H1 (cell line): ENCODE measurements at regions not wholly inside any gene's neighbourhood (a gene's known extent, or its start where the extent isn't known, plus 50 kb on each side); places are given as distances from the start of the nearest gene placed in this dataset.

Experiments used
- CTCF ChIA-PET: fragments of 300-600 bp; sonication (Branson Sonifier 250); formaldehyde crosslinking; loops from one replicate; lab custom pipeline; 2021; ENCODE audit not compliant: partially characterized antibody; lab: Charles Lee
- POLR2A ChIA-PET: fragments of 300-600 bp; sonication (Branson Sonifier 250); formaldehyde crosslinking; loops from one replicate; lab custom pipeline; 2021; ENCODE audit warnings: inconsistent platforms; ENCODE audit not compliant: partially characterized antibody; lab: Charles Lee
- DNase-seq, 2 experiments: peaks; one replicate each; pipeline versions ENCODE4 v3.0.0 to v3.0.0-alpha.2; 2010 to 2022; ENCODE audit warnings: low spot score in 2 of 2, low read depth in 1 of 2, mixed read lengths in 1 of 2
- FAIRE-seq: peaks from 2 replicates; lab custom pipeline; 2011; peaks lifted over from hg19 to GRCh38; lab: Jason Lieb, UNC
- H2AFZ ChIP-seq: 2 replicates; pipeline ENCODE4 v1.8.1; 2012; ENCODE audit warnings: low read length, inconsistent platforms
- H2AK5ac ChIP-seq: 2 replicates; pipeline ENCODE4 v1.6.1; 2013; ENCODE audit warnings: low read depth, low read length
- H2BK120ac ChIP-seq: replicated peaks from 2 replicates; pipeline ENCODE3; 2013; ENCODE audit warnings: low read depth, low read length, inconsistent platforms
- H2BK12ac ChIP-seq: 2 replicates; pipeline ENCODE4 v1.6.1; 2013; ENCODE audit warnings: low read depth, low read length
- H2BK15ac ChIP-seq: 2 replicates; pipeline ENCODE4 v1.6.1; 2013; ENCODE audit warnings: low read length
- H2BK20ac ChIP-seq: 2 replicates; pipeline ENCODE4 v1.6.1; 2013; ENCODE audit warnings: low read length
- H2BK5ac ChIP-seq: 2 replicates; pipeline ENCODE4 v1.6.1; 2013; ENCODE audit warnings: low read depth, low read length
- H3K14ac ChIP-seq: 2 replicates; pipeline ENCODE4 v1.6.1; 2013; ENCODE audit warnings: inconsistent platforms; ENCODE audit not compliant: insufficient read length
- H3K18ac ChIP-seq: 2 replicates; pipeline ENCODE4 v1.6.1; 2013; ENCODE audit warnings: low read length; ENCODE audit errors: extremely low read depth
- H3K23ac ChIP-seq: 2 replicates; pipeline ENCODE4 v1.6.1; 2013; ENCODE audit warnings: inconsistent platforms; ENCODE audit not compliant: insufficient read length
- H3K23me2 ChIP-seq: 2 replicates; pipeline ENCODE4 v1.6.1; 2013; ENCODE audit warnings: low read depth, low read length
- H3K27ac ChIP-seq: 2 replicates; pipeline ENCODE4 v1.6.1; 2011; ENCODE audit warnings: low read depth, low read length, inconsistent platforms
- H3K27me3 ChIP-seq, 4 experiments: replicated peaks in 1 of 4; 1 replicate in 1 of 4; 2 replicates in 3 of 4; pipeline versions ENCODE4 v1.6.1 to v1.8.1; 2011 to 2013; ENCODE audit warnings: low read length in 3 of 4, mild to moderate bottlenecking in 3 of 4, inconsistent platforms in 2 of 4, mixed read lengths in 2 of 4, moderate library complexity in 1 of 4; ENCODE audit not compliant: control insufficient read depth in 3 of 4, insufficient read depth in 3 of 4; ENCODE audit errors: extremely low read depth in 1 of 4
- H3K36me3 ChIP-seq, 4 experiments: 2 replicates each; pipeline versions ENCODE4 v1.6.1 to v1.8.1; 2011 to 2013; ENCODE audit warnings: mild to moderate bottlenecking in 4 of 4, low read length in 3 of 4, moderate library complexity in 2 of 4, control low read depth in 1 of 4, inconsistent platforms in 1 of 4; ENCODE audit not compliant: insufficient read depth in 4 of 4, control insufficient read depth in 2 of 4
- H3K4ac ChIP-seq: replicated peaks from 2 replicates; pipeline ENCODE3; 2013; ENCODE audit warnings: low read length, low read depth, mixed read lengths, inconsistent platforms; ENCODE audit not compliant: insufficient read length
- H3K4me1 ChIP-seq, 4 experiments: replicated peaks in 1 of 4; 1 replicate in 1 of 4; 2 replicates in 3 of 4; pipeline versions ENCODE4 v1.6.1 to v1.8.1; 2011 to 2013; ENCODE audit warnings: low read length in 3 of 4, inconsistent platforms in 2 of 4, mixed read lengths in 1 of 4; ENCODE audit not compliant: insufficient read depth in 4 of 4, control insufficient read depth in 3 of 4
- H3K4me2 ChIP-seq, 2 experiments: 2 replicates each; pipeline versions ENCODE4 v1.6.1 to v1.8.1; 2011 to 2013; ENCODE audit warnings: low read depth in 2 of 2, low read length in 2 of 2, control low read depth in 1 of 2, inconsistent platforms in 1 of 2, mild to moderate bottlenecking in 1 of 2; ENCODE audit not compliant: insufficient read depth in 1 of 2
- H3K4me3 ChIP-seq, 4 experiments: fragments of 200-600, 300-600 bp in 1 of 4; sonication (generic), shearing (Covaris generic), sonication (Bioruptor Twin) in 1 of 4; 2 replicates each; pipeline versions ENCODE4 v1.5.1 to v1.8.1; 2011 to 2016; ENCODE audit warnings: low read length in 4 of 4, low read depth in 3 of 4, control low read depth in 2 of 4, inconsistent platforms in 2 of 4, mild to moderate bottlenecking in 2 of 4, mixed read lengths in 1 of 4, moderate library complexity in 1 of 4; ENCODE audit not compliant: insufficient read depth in 2 of 4; ENCODE audit errors: extremely low read depth in 1 of 4
- H3K56ac ChIP-seq: replicated peaks from 2 replicates; pipeline ENCODE3; 2013; ENCODE audit warnings: low read depth, mild to moderate bottlenecking, mixed read lengths, low read length, inconsistent platforms; ENCODE audit not compliant: insufficient read length
- H3K79me1 ChIP-seq: 2 replicates; pipeline ENCODE4 v1.6.1; 2013; ENCODE audit warnings: low read depth, low read length, control low read depth
- H3K79me2 ChIP-seq, 2 experiments: 2 replicates each; pipeline versions ENCODE4 v1.6.1 to v1.8.1; 2012 to 2013; ENCODE audit warnings: low read length in 2 of 2, mild to moderate bottlenecking in 2 of 2, inconsistent platforms in 1 of 2; ENCODE audit not compliant: insufficient read depth in 2 of 2, control insufficient read depth in 1 of 2
- H3K9ac ChIP-seq, 4 experiments: replicated peaks in 1 of 4; 1 replicate in 1 of 4; 2 replicates in 3 of 4; pipeline versions ENCODE4 v1.6.1 to v1.8.1; 2011 to 2013; ENCODE audit warnings: low read depth in 3 of 4, low read length in 3 of 4, control low read depth in 2 of 4, mild to moderate bottlenecking in 2 of 4, moderate library complexity in 2 of 4, inconsistent platforms in 1 of 4; ENCODE audit errors: extremely low read depth in 1 of 4
- H3K9me3 ChIP-seq, 2 experiments: 2 replicates each; pipeline versions ENCODE4 v1.6.1 to v1.8.1; 2012 to 2013; ENCODE audit warnings: mild to moderate bottlenecking in 2 of 2, moderate library complexity in 2 of 2, control low read depth in 1 of 2, inconsistent platforms in 1 of 2, low read depth in 1 of 2, low read length in 1 of 2, mixed read lengths in 1 of 2; ENCODE audit not compliant: insufficient read depth in 2 of 2
- H4K20me1 ChIP-seq, 2 experiments: replicated peaks in 1 of 2; 2 replicates each; pipeline versions ENCODE3 to v1.8.1; 2011 to 2013; ENCODE audit warnings: inconsistent platforms in 2 of 2, low read length in 2 of 2, mild to moderate bottlenecking in 1 of 2; ENCODE audit not compliant: insufficient read depth in 2 of 2, control insufficient read depth in 1 of 2
- H4K5ac ChIP-seq: 2 replicates; pipeline ENCODE4 v1.6.1; 2013; ENCODE audit warnings: low read length, low read depth, mixed read lengths, inconsistent platforms; ENCODE audit not compliant: insufficient read length
- H4K8ac ChIP-seq: 2 replicates; pipeline ENCODE4 v1.8.0; 2013; ENCODE audit warnings: mild to moderate bottlenecking, moderate library complexity, low read length, inconsistent platforms; ENCODE audit not compliant: insufficient read depth; ENCODE audit errors: extremely low read depth
- H4K91ac ChIP-seq: replicated peaks from 2 replicates; pipeline ENCODE3; 2013; ENCODE audit warnings: low read length, mixed read lengths, inconsistent platforms; ENCODE audit not compliant: insufficient read length
- BRCA1 ChIP-seq: IDR thresholded peaks from 2 replicates; pipeline ENCODE4 v1.6.1; 2012; ENCODE audit warnings: low read depth, low read length, improper control_type of control experiment
- CBX5 ChIP-seq: fragments of 300-800, 300-1000 bp; sonication (generic); IDR thresholded peaks from 2 replicates; pipeline ENCODE4 v1.7.1; 2016; ENCODE audit warnings: antibody characterized with exemption, low read length, low read depth
- CEBPB ChIP-seq: IDR thresholded peaks from 2 replicates; pipeline ENCODE4 v1.6.1; 2012; ENCODE audit warnings: low read depth, low read length
- GABPA ChIP-seq: IDR thresholded peaks from 2 replicates; pipeline ENCODE4 v1.6.1; 2011; ENCODE audit warnings: mild to moderate bottlenecking, low read length, moderate library complexity, borderline replicate concordance; ENCODE audit not compliant: insufficient read depth
- POLR2A ChIP-seq, 2 experiments: IDR thresholded peaks; 1 replicate in 1 of 2; 2 replicates in 1 of 2; pipeline ENCODE4 v1.6.1; 2011; ENCODE audit warnings: low read depth in 2 of 2, low read length in 2 of 2, mild to moderate bottlenecking in 2 of 2; ENCODE audit errors: control extremely low read depth in 1 of 2
- RFX5 ChIP-seq: IDR thresholded peaks from 2 replicates; pipeline ENCODE4 v1.6.1; 2011; ENCODE audit warnings: low read depth, low read length, improper control_type of control experiment, borderline replicate concordance
- RNF2 ChIP-seq: fragments of 200-900, 300-1000 bp; sonication (generic); IDR thresholded peaks from 2 replicates; pipeline ENCODE4 v1.7.1; 2016; ENCODE audit warnings: borderline replicate concordance, low read depth, mild to moderate bottlenecking, antibody characterized with exemption, low read length; ENCODE audit not compliant: poor library complexity, severe bottlenecking; ENCODE audit errors: missing control alignments
- SRF ChIP-seq: IDR thresholded peaks from 2 replicates; pipeline ENCODE4 v1.6.1; 2011; ENCODE audit warnings: mild to moderate bottlenecking, low read depth, low read length, moderate library complexity
- WGBS, 2 experiments: shearing (Covaris generic) in 1 of 2; methylation state at CpG; one replicate each; pipeline versions ENCODE4 v1.1.6 to v1.1.7; 2013 to 2015; ENCODE audit warnings: low lambda C conversion rate in 2 of 2, mixed read lengths in 2 of 2, inconsistent platforms in 1 of 2, low coverage in 1 of 2, missing lambda C conversion rate in 1 of 2; ENCODE audit not compliant: insufficient replicate concordance in 2 of 2, insufficient coverage in 1 of 2, insufficient read length in 1 of 2; ENCODE audit errors: extremely low coverage in 1 of 2, missing lambda C conversion rate in 1 of 2; 5-methylcytosine and 5-hydroxymethylcytosine counted together

DNA sequence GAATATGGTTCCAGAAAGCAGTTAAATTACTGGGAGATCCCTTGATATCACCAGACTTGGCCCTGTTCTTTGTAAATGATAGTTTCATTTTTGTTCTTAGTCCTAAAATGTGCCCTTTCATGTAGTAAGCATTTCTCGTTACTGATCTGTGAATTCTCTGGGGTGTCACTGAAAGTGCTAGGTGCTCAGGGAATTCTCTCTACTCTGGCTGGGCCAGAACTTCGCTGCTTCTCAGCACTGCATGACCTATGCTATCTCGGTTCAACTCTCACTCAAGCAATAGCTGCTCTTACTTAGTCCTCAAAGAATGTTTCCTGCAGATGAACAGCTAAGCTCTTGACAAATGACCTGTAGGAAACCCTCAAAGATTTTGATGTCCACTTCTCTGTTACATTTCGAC is 1144.3 kb downstream of the ADGRL3 start:
- no peak overlapping the region for H2AFZ ChIP-seq
- no peak overlapping the region for H4K8ac ChIP-seq
- no peaks in the 10 kb centered on the region for H3K79me1 ChIP-seq
- no peak overlapping the region for H4K91ac ChIP-seq
- DNase-seq = no peak
- no peak overlapping the region for H3K14ac ChIP-seq
- ChIA-PET POLR2A (no interaction called here), CTCF (interaction anchor here (0.5 kb wide), 1 partner anchor 15 kb away, joined by 3 read pairs; no protein-coding TSS in a partner anchor)
- H2BK20ac ChIP-seq = no peak overlapping the region
- H3K23me2 ChIP-seq = no peaks in the 10 kb centered on the region
- no peak overlapping the region for H3K4me3 ChIP-seq
- no peak overlapping the region; the same call in 1 of the 2 replicates for H2BK15ac ChIP-seq
- no peak for FAIRE-seq
- no peaks in the 10 kb centered on the region for H3K27me3 ChIP-seq
- H3K36me3 ChIP-seq = no peaks in the 10 kb centered on the region
- H2AK5ac ChIP-seq = no peak overlapping the region
- no peak overlapping the region for H3K9ac ChIP-seq
- H2BK12ac ChIP-seq = no peak overlapping the region
- H3K18ac ChIP-seq = no peak overlapping the region
- H3K4me2 ChIP-seq = no peak overlapping the region
- H3K23ac ChIP-seq = no peak overlapping the region
- no peak overlapping the region for H2BK120ac ChIP-seq
- H3K4ac ChIP-seq = no peak overlapping the region
- H3K4me1 ChIP-seq = no peaks in the 10 kb centered on the region
- 83% methylated on average over 4 of the region's 4 CpGs; no CpG with 5 or more reads in 1 of the 2 experiments for WGBS, 2 experiments
- H4K20me1 ChIP-seq = no peaks in the 10 kb centered on the region
- no peaks in the 10 kb centered on the region for H3K79me2 ChIP-seq
- no peak overlapping the region for H4K5ac ChIP-seq
- H2BK5ac ChIP-seq = no peak overlapping the region
- no peak overlapping the region for H3K56ac ChIP-seq
- no peaks in the 10 kb centered on the region for H3K9me3 ChIP-seq
- H3K27ac ChIP-seq = no peak overlapping the region
- TF ChIP-seq CEBPB (no peak), RNF2 (no peak), GABPA (no peak), POLR2A (IDR thresholded peaks at IDR 0.05; ENCODE audit: control extremely low read depth in 1 of 2, low read depth in 2 of 2, low read length in 2 of 2) (no peak), RFX5 (no peak), BRCA1 (no peak), CBX5 (no peak), SRF (no peak)
